K562 (cell line): ENCODE measurements at regions not wholly inside any gene's neighbourhood (a gene's known extent, or its start where the extent isn't known, plus 50 kb on each side); places are given as distances from the start of the nearest gene placed in this dataset.

Source experiments
- ATAC-seq: fragments of 200-7000 bp; cut with Tn5 transposase; 3 replicates; pipeline ENCODE4 v1.9.1; 2020; ENCODE audit warnings: moderate library complexity
- BruUV-seq: library from RNA; stranded (reverse); fragments of 400-500 nt; replicated peaks from 2 replicates; lab custom pipeline; 2021; lab: Mats Ljungman, UMichigan
- CTCF ChIA-PET: fragments of 300-600 bp; formaldehyde crosslinking; extraction: SDS; loops from one replicate; lab custom pipeline; 2021; ENCODE audit warnings: low intra/inter-chr PET ratio; lab: Yijun Ruan, JAX
- POLR2A ChIA-PET: fragments of 300-600, 350-650 bp; sonication (Branson Sonifier 250); formaldehyde crosslinking; extraction: SDS; loops from one replicate; lab custom pipeline; 2021; ENCODE audit warnings: antibody characterized with exemption, inconsistent platforms; lab: Yijun Ruan, JAX
- DNase-seq, 4 experiments: peaks; one replicate each; pipeline versions ENCODE4 v3.0.0 to v3.0.0-alpha.2; 2011 to 2018; ENCODE audit warnings: low spot score in 3 of 4, mixed read lengths in 3 of 4; ENCODE audit errors: extremely low read depth in 1 of 4
- FAIRE-seq: peaks from 2 replicates; lab custom pipeline; 2011; peaks lifted over from hg19 to GRCh38; lab: Jason Lieb, UNC
- H2AFZ ChIP-seq: 2 replicates; pipeline ENCODE4 v1.6.0; 2011; ENCODE audit warnings: low read depth, low read length, control low read depth, inconsistent platforms
- H3K27ac ChIP-seq: fragments of 200-600 bp; 3 replicates; pipeline ENCODE4 v1.8.0; 2011; ENCODE audit warnings: low read depth, mild to moderate bottlenecking, control low read depth, inconsistent platforms, low read length, moderate library complexity, mixed read lengths; ENCODE audit errors: extremely low read depth
- H3K27me3 ChIP-seq, 2 experiments: fragments of 300-600 bp in 1 of 2; 2 replicates in 1 of 2; 3 replicates in 1 of 2; pipeline versions ENCODE4 v1.6.0 to v1.8.0; 2011; ENCODE audit warnings: inconsistent platforms in 2 of 2, low read length in 2 of 2, mild to moderate bottlenecking in 1 of 2, mixed read lengths in 1 of 2, moderate library complexity in 1 of 2; ENCODE audit not compliant: control insufficient read depth in 2 of 2, insufficient read depth in 2 of 2
- H3K36me3 ChIP-seq: fragments of 300-600 bp; 3 replicates; pipeline ENCODE4 v1.8.0; 2011; ENCODE audit warnings: mild to moderate bottlenecking, low read length, inconsistent platforms; ENCODE audit not compliant: control insufficient read depth, insufficient read depth
- H3K4me1 ChIP-seq, 2 experiments: fragments of 200-600 bp in 1 of 2; replicated peaks in 1 of 2; 2 replicates in 1 of 2; 3 replicates in 1 of 2; pipeline versions ENCODE4 v1.5.1 to v1.8.0; 2011; ENCODE audit warnings: inconsistent platforms in 2 of 2, low read length in 2 of 2, mild to moderate bottlenecking in 1 of 2, mixed read lengths in 1 of 2, moderate library complexity in 1 of 2; ENCODE audit not compliant: control insufficient read depth in 2 of 2, insufficient read depth in 2 of 2
- H3K4me2 ChIP-seq: 2 replicates; pipeline ENCODE4 v1.6.1; 2011; ENCODE audit warnings: low read length, control low read depth, inconsistent platforms, mixed read lengths; ENCODE audit not compliant: insufficient read depth
- H3K4me3 ChIP-seq: fragments of 200-600 bp; sonication (generic), shearing (Covaris generic); 2 replicates; pipeline ENCODE4 v1.5.1; 2016; ENCODE audit warnings: control low read depth, inconsistent platforms
- H3K79me2 ChIP-seq: fragments of 200-600 bp; 3 replicates; pipeline ENCODE4 v1.8.0; 2011; ENCODE audit warnings: low read length, inconsistent platforms; ENCODE audit not compliant: control insufficient read depth, insufficient read depth
- H3K9ac ChIP-seq, 2 experiments: 2 replicates each; pipeline versions ENCODE4 v1.6.0 to v1.6.1; 2011; ENCODE audit warnings: low read depth in 2 of 2, low read length in 2 of 2, control low read depth in 1 of 2, inconsistent platforms in 1 of 2, mild to moderate bottlenecking in 1 of 2, mixed read lengths in 1 of 2; ENCODE audit not compliant: insufficient read depth in 1 of 2
- H3K9me1 ChIP-seq: one replicate; pipeline ENCODE4 v1.6.0; 2011; ENCODE audit warnings: inconsistent platforms, mild to moderate bottlenecking, low read length, moderate library complexity; ENCODE audit not compliant: control insufficient read depth, insufficient read depth
- H3K9me3 ChIP-seq: replicated peaks from 2 replicates; pipeline ENCODE4 v1.5.1; 2011; ENCODE audit warnings: low read depth, low read length, inconsistent platforms; ENCODE audit not compliant: control insufficient read depth, insufficient read depth
- H4K20me1 ChIP-seq: replicated peaks from 2 replicates; pipeline ENCODE4 v1.6.1; 2011; ENCODE audit warnings: low read length, inconsistent platforms, mixed read lengths; ENCODE audit not compliant: control insufficient read depth, insufficient read depth
- ETV5 ChIP-seq: sonication (generic); formaldehyde crosslinking; IDR thresholded peaks from 2 replicates; pipeline ENCODE4 v1.4.0; 2020; ENCODE audit warnings: low read depth, mild to moderate bottlenecking, missing genetic modification reagents
- FUS ChIP-seq: fragments of 200-400 bp; formaldehyde crosslinking; optimal IDR thresholded peaks from 2 replicates; pipeline ENCODE3; 2017; ENCODE audit warnings: low read depth, low read length
- ILK ChIP-seq: fragments of 450-650 bp; IDR thresholded peaks from 2 replicates; pipeline ENCODE4 v1.6.1; 2016; ENCODE audit warnings: missing genetic modification characterization, low read depth, mild to moderate bottlenecking, missing compliant biosample characterization, moderate library complexity, borderline replicate concordance
- KAT7 ChIP-seq: sonication (generic); formaldehyde crosslinking; IDR thresholded peaks from 2 replicates; pipeline ENCODE4 v1.8.0; 2022; ENCODE audit warnings: missing genetic modification reagents, mild to moderate bottlenecking, borderline replicate concordance
- MBD2 ChIP-seq: sonication (generic); IDR thresholded peaks from 2 replicates; pipeline ENCODE4 v1.6.1; 2016; ENCODE audit warnings: low read depth, borderline replicate concordance
- NFE2L1 ChIP-seq: fragments of 450-650 bp; IDR thresholded peaks from 2 replicates; pipeline ENCODE4 v1.6.1; 2016; ENCODE audit warnings: missing genetic modification characterization, low read depth, mild to moderate bottlenecking, missing compliant biosample characterization, moderate library complexity, borderline replicate concordance
- PHF20 ChIP-seq: fragments of 450-650 bp; IDR thresholded peaks from 2 replicates; pipeline ENCODE4 v1.6.1; 2018; ENCODE audit not compliant: partially characterized antibody
- PYGO2 ChIP-seq: fragments of 450-650 bp; IDR thresholded peaks from 2 replicates; pipeline ENCODE4 v1.6.1; 2016; ENCODE audit warnings: mild to moderate bottlenecking, missing genetic modification characterization, moderate library complexity, missing compliant biosample characterization
- SETDB1 ChIP-seq: IDR thresholded peaks from one replicate; pipeline ENCODE4 v1.6.1; 2012; ENCODE audit warnings: low read length, control low read depth, inconsistent platforms
- TCF7L2 ChIP-seq: fragments of 150-350 bp; IDR thresholded peaks from 2 replicates; pipeline ENCODE4 v1.6.1; 2016; ENCODE audit warnings: low read depth, mild to moderate bottlenecking, low read length, moderate library complexity
- TCFL5 ChIP-seq: fragments of 250-450 bp; sonication (Bioruptor Pico); conservative IDR thresholded peaks from 2 replicates; pipeline ENCODE4 v1.6.1; 2021; ENCODE audit warnings: mild to moderate bottlenecking, moderate library complexity, matching md5 sums
- ZC3H11A ChIP-seq: IDR thresholded peaks from 2 replicates; pipeline ENCODE4 v1.6.1; 2012; ENCODE audit warnings: low read depth, low read length, improper control_type of control experiment
- ZNF584 ChIP-seq: fragments of 200-800 bp; sonication (Bioruptor generic); IDR thresholded peaks from 2 replicates; pipeline ENCODE4 v1.6.1; 2016; ENCODE audit warnings: low read depth, mild to moderate bottlenecking, missing genetic modification characterization, missing compliant biosample characterization
- ZNF830 ChIP-seq: fragments of 250-450 bp; sonication (Bioruptor Pico); IDR thresholded peaks from 2 replicates; pipeline ENCODE4 v1.5.0; 2021; ENCODE audit warnings: mild to moderate bottlenecking
- WGBS: fragments of 100-300 bp; shearing (Covaris generic); methylation state at CpG from one replicate; pipeline ENCODE4 v1.1.6; 2016; ENCODE audit warnings: low coverage, mixed read lengths; ENCODE audit not compliant: insufficient coverage; ENCODE audit errors: missing lambda C conversion rate; 5-methylcytosine and 5-hydroxymethylcytosine counted together
- in situ Hi-C: fragments of 300-500 bp; cut with MboI; formaldehyde crosslinking; loops from 4 replicates; pipeline ENCODE4 v1.15.0; 2018; ENCODE audit warnings: inconsistent platforms, mixed read lengths
- intact Hi-C: fragments of 100-400 bp; cut with micrococcal nuclease; formaldehyde crosslinking; loops from 2 replicates; pipeline ENCODE4 v1.14.2; 2022
- TF ChIP-seq, protein P1 (sequence below), 2 experiments: IDR thresholded peaks in 1 of 2; conservative IDR thresholded peaks in 1 of 2; 2 replicates each; pipeline ENCODE4 v1.6.1; 2016; ENCODE audit warnings: low read depth in 2 of 2, mild to moderate bottlenecking in 1 of 2, missing compliant biosample characterization in 1 of 2, missing genetic modification characterization in 1 of 2, moderate library complexity in 1 of 2

DNA sequence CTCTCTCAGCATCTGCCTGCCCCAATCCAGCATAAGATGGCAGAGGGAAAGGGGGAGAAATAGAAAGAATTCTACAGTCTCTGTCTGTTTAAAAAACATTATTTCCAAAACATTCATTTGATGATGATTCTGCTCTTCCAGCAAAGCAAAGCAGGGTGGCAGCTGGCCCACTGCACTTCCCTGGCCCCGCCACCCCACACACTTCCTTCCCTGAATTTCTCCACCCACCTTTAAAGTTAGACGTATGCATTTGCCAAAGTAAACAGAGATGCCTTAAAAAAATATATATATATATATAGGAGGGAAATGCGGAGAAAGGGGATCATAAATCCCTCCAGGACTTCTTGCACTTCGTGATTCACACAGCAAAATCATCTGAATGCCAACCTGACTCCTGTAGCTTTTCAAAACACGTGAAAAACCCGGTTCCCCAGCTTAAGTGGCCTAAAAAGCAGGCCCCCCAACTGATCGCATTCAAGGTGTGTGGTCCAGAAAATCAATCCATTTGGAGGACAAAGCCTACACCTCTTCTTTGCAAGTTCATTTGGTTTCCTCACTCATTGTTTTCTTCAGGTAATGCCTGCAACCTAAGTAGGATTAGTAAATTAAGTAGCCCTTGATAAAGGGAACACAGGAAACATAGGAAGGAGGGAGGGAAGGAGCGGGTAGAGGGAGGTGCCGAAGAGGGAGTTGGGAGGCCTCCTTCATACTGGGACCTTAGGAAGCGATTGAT lies 68.8 kb downstream of the LLPH start:
- Histone ChIP-seq H3K9me1 (no peaks in the 10 kb centered on the region), H3K27me3 (peaks cover 0 to 4% of the 10 kb centered on the region in 2 experiments; a peak in 2 of 5 replicates), H3K4me2 (no peak overlapping the region), H3K9ac (no peak overlapping the region), H2AFZ (no peak overlapping the region), H3K9me3 (no peaks in the 10 kb centered on the region), H3K4me1 (no peaks in the 10 kb centered on the region), H3K79me2 (no peaks in the 10 kb centered on the region), H3K4me3 (no peak overlapping the region), H4K20me1 (no peaks in the 10 kb centered on the region), H3K36me3 (no peaks in the 10 kb centered on the region), H3K27ac (no peak overlapping the region)
- FAIRE-seq = no peak
- CTCF ChIA-PET = no interaction called here
- no peak for ATAC-seq
- WGBS = under 1% methylated on average over 9 of the region's 10 CpGs
- intact Hi-C loops (no loop called here), in situ Hi-C loops (no loop called here)
- no peak for DNase-seq
- BruUV-seq = no TSS peak
- POLR2A ChIA-PET = interaction anchor here (0.7 kb wide), 1 partner anchor 11 kb away, joined by 3 read pairs; no protein-coding TSS in a partner anchor
- TF ChIP-seq, protein P1, sequence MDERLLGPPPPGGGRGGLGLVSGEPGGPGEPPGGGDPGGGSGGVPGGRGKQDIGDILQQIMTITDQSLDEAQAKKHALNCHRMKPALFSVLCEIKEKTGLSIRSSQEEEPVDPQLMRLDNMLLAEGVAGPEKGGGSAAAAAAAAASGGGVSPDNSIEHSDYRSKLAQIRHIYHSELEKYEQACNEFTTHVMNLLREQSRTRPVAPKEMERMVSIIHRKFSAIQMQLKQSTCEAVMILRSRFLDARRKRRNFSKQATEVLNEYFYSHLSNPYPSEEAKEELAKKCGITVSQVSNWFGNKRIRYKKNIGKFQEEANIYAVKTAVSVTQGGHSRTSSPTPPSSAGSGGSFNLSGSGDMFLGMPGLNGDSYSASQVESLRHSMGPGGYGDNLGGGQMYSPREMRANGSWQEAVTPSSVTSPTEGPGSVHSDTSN (CRISPR knock-in tag; IDR thresholded peaks at IDR 0.05; ENCODE audit: low read depth) = no peak
- TF ChIP-seq, protein P1 (tag; conservative IDR thresholded peaks at IDR 0.05; ENCODE audit: low read depth) = no peak
- TF ChIP-seq ZC3H11A (no peak), ILK (no peak), PHF20 (no peak), PYGO2 (no peak), TCF7L2 (no peak), ZNF830 (no peak), SETDB1 (no peak), MBD2 (no peak), FUS (no peak), ZNF584 (CRISPR knock-in tag) (no peak), KAT7 (CRISPR knock-in tag) (no peak), TCFL5 (CRISPR knock-in tag) (no peak), ETV5 (no peak), NFE2L1 (tag) (no peak)
